Coronary artery (tissue), 2 donors: ENCODE measurements at regions not wholly inside any gene's neighbourhood (a gene's known extent, or its start where the extent isn't known, plus 50 kb on each side); places are given as distances from the start of the nearest gene placed in this dataset.

Experiments used
- DNase-seq: peaks from one replicate; pipeline ENCODE4 v3.0.0-alpha.2; 2017; ENCODE audit warnings: low spot score
- H3K27ac ChIP-seq, 2 donors: fragments of 200-600 bp; sonication (generic); one replicate each; pipeline ENCODE4 v1.5.1; 2016 to 2019
- H3K4me3 ChIP-seq: fragments of 200-600 bp; sonication (generic); 2 replicates; pipeline ENCODE4 v1.5.1; 2016; ENCODE audit warnings: mild to moderate bottlenecking, moderate library complexity
- CTCF ChIP-seq: fragments of 200-600 bp; sonication (generic); IDR thresholded peaks from one replicate; pipeline ENCODE4 v1.5.1; 2019; ENCODE audit warnings: antibody characterized with exemption

- DNase-seq = no peak
- no peak overlapping the region for H3K27ac ChIP-seq
- H3K4me3 ChIP-seq = no peak overlapping the region
- TF ChIP-seq CTCF = no peak
Observed at GRCh38 chr2:23241611-23242245, 143.3 kb upstream of the KLHL29 start.

- DNase-seq = no peak
- no peak for TF ChIP-seq CTCF
- no peak overlapping the region for H3K4me3 ChIP-seq
- peak overlapping the region in 1 of 2 donors; percentile 32 for H3K27ac ChIP-seq
Observed at GRCh38 chr2:23243073-23243659, 141.8 kb upstream of the KLHL29 start.

- no peak for DNase-seq
- H3K27ac ChIP-seq = no peak overlapping the region
- TF ChIP-seq CTCF = no peak
- H3K4me3 ChIP-seq = no peak overlapping the region
Observed at GRCh38 chr2:23244617-23245016, 140.4 kb upstream of the KLHL29 start.

- TF ChIP-seq CTCF = no peak
- Histone ChIP-seq H3K4me3 (no peak overlapping the region), H3K27ac (no peak overlapping the region)
- no peak for DNase-seq
Observed at GRCh38 chr2:23246992-23247683, 137.8 kb upstream of the KLHL29 start.

- DNase-seq = no peak
- no peak for TF ChIP-seq CTCF
- Histone ChIP-seq H3K27ac (no peak overlapping the region), H3K4me3 (no peak overlapping the region)
Observed at GRCh38 chr2:23248667-23249066, 136.3 kb upstream of the KLHL29 start.

GRCh38 chr2:23249348-23249747 lies 135.6 kb upstream of the KLHL29 start:
- no peak overlapping the region for H3K27ac ChIP-seq
- H3K4me3 ChIP-seq = no peak overlapping the region
- no peak for TF ChIP-seq CTCF
- DNase-seq = no peak

GRCh38 chr2:23250371-23250770 lies 134.6 kb upstream of the KLHL29 start:
- H3K4me3 ChIP-seq = no peak overlapping the region
- no peak for DNase-seq
- no peak overlapping the region for H3K27ac ChIP-seq
- no peak for TF ChIP-seq CTCF
